Stimulated activated CD8-positive, alpha-beta memory T cell treated with anti-CD3 and anti-CD28 coated beads, Interleukin-15, amount 100 ng/mL, for 48 hours (primary cell): ENCODE measurements at regions not wholly inside any gene's neighbourhood (a gene's known extent, or its start where the extent isn't known, plus 50 kb on each side); places are given as distances from the start of the nearest gene placed in this dataset.
"Not testable (repeated sequence)": the region's sequence is repeated elsewhere in the genome, so short reads cannot be mapped to it uniquely, and the experiment has no call there.

ENCODE experiments used
- DNase-seq, 2 donors: peaks; one replicate each; pipeline ENCODE4 v3.0.0-alpha.2; 2020; ENCODE audit warnings: low read depth in 2 of 2

GRCh38 chr11:13135385-13136271 is 126.5 kb downstream of the RASSF10 start:
- DNase-seq: no peak

GRCh38 chr11:13136272-13136596 is 127.1 kb downstream of the RASSF10 start:
- DNase-seq: no peak

GRCh38 chr11:13137844-13138301 is 128.8 kb downstream of the RASSF10 start:
- DNase-seq: no peak

GRCh38 chr11:13139085-13139484 is 130.0 kb downstream of the RASSF10 start:
- not testable (repeated sequence) for DNase-seq

GRCh38 chr11:13140028-13140870 is 131.1 kb downstream of the RASSF10 start:
- no peak for DNase-seq

GRCh38 chr11:13140873-13141655 is 131.9 kb downstream of the RASSF10 start:
- DNase-seq: no peak

GRCh38 chr11:13141731-13142709 is 132.9 kb downstream of the RASSF10 start:
- DNase-seq: no peak

GRCh38 chr11:13143486-13144297 is 133.9 kb upstream of the BMAL1 start:
- DNase-seq: no peak

GRCh38 chr11:13145461-13145860 is 132.1 kb upstream of the BMAL1 start:
- no peak for DNase-seq

GRCh38 chr11:13149991-13150390 is 127.6 kb upstream of the BMAL1 start:
- DNase-seq: no peak

- DNase-seq: no peak
Measured at GRCh38 chr11:13150487-13150886, 127.1 kb upstream of the BMAL1 start.

GRCh38 chr11:13152264-13152663 is 125.3 kb upstream of the BMAL1 start:
- no peak for DNase-seq

GRCh38 chr11:13152736-13153541 is 124.7 kb upstream of the BMAL1 start:
- no peak for DNase-seq

- not testable (repeated sequence) for DNase-seq
Measured at GRCh38 chr11:13154374-13154773, 123.2 kb upstream of the BMAL1 start.

GRCh38 chr11:13160346-13160745 is 117.2 kb upstream of the BMAL1 start:
- no peak for DNase-seq

GRCh38 chr11:13160806-13161205 is 116.8 kb upstream of the BMAL1 start:
- no peak for DNase-seq

GRCh38 chr11:13163158-13163557 is 114.4 kb upstream of the BMAL1 start:
- no peak for DNase-seq

GRCh38 chr11:13166036-13166435 is 111.6 kb upstream of the BMAL1 start:
- DNase-seq: no peak

- no peak for DNase-seq
Measured at GRCh38 chr11:13168271-13168670, 109.3 kb upstream of the BMAL1 start.
